Spleen (tissue), 7 donors: ENCODE measurements at regions not wholly inside any gene's neighbourhood (a gene's known extent, or its start where the extent isn't known, plus 50 kb on each side); places are given as distances from the start of the nearest gene placed in this dataset.

ENCODE experiments used
- POLR2A ChIP-seq, 3 donors: fragments of 450-650 bp; IDR thresholded peaks; one replicate each; pipeline ENCODE4 v1.5.1; 2017; ENCODE audit warnings: antibody characterized with exemption in 3 of 3, mild to moderate bottlenecking in 1 of 3
- POLR2AphosphoS5 ChIP-seq, 3 donors: sonication (generic); formaldehyde crosslinking; IDR thresholded peaks; one replicate each; pipeline ENCODE4 v1.5.1; 2017; ENCODE audit warnings: antibody characterized with exemption in 3 of 3
- TF ChIP-seq, protein P1 (sequence below), 11 experiments: fragments of 200-600 bp in 7 of 11; fragments of 450-650 bp in 4 of 11; sonication (generic) in 4 of 11; IDR thresholded peaks in 8 of 11; conservative IDR thresholded peaks in 3 of 11; 1 replicate in 7 of 11; 2 replicates in 4 of 11; pipeline versions ENCODE4 v1.4.0 to v1.8.0; 2016 to 2021; ENCODE audit warnings: antibody characterized with exemption in 11 of 11, inconsistent platforms in 4 of 11, mild to moderate bottlenecking in 1 of 11
- donor health status: DM: no; HTN: no; CAD: no; lungs with moderate emphysema.
- donor health status: DM: no; HTN: no; CAD: no.
- donor health status: DM: no; HTN: no; CAD: no.

DNA sequence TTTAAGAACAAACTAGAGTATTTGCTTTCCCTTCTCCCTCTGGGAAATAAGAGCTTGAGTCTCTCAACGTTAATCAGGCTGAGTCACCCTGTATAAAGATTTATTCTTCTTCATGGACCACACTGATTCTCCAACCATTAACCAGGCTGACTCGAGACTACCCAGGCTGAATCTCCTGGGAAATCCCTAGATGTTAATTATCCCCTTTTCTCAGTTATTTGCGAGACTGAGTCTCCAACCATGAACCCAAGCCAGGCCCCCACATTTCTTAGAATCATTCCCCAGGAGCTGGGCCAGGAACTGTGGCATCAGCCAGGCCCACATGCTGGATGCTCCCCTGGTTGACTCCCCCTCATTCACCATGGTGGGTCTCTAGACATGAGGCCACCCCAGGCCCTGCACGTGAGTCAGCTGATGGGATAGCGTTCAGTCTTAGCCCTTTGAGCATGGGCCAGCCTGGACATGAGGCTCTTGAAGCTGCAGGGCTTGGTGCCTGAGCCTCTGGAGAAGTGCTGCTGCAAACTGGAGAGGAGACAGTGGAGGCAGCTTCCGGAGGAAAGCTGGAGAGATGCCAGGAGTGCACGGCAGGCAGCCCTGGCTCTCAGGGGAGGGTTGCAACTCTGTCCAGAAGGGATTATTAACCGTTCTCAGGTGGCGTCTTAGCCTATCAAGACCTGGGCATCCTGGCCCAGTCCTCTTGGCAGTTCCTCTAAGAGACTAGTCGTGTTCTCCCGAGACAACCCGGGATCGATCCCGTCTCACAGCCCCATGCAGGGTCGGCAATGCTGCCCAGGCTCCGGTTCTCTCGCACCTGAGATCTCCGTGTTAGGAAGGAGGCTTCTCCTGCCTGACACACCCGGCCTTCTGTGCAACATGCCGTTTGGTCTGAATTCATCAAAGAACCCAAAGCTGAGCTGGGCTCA is 296.6 kb downstream of the ADGRD1 start:
- TF ChIP-seq, protein P1, sequence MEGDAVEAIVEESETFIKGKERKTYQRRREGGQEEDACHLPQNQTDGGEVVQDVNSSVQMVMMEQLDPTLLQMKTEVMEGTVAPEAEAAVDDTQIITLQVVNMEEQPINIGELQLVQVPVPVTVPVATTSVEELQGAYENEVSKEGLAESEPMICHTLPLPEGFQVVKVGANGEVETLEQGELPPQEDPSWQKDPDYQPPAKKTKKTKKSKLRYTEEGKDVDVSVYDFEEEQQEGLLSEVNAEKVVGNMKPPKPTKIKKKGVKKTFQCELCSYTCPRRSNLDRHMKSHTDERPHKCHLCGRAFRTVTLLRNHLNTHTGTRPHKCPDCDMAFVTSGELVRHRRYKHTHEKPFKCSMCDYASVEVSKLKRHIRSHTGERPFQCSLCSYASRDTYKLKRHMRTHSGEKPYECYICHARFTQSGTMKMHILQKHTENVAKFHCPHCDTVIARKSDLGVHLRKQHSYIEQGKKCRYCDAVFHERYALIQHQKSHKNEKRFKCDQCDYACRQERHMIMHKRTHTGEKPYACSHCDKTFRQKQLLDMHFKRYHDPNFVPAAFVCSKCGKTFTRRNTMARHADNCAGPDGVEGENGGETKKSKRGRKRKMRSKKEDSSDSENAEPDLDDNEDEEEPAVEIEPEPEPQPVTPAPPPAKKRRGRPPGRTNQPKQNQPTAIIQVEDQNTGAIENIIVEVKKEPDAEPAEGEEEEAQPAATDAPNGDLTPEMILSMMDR (IDR thresholded peaks at IDR 0.05 in 8 of 11, conservative IDR thresholded peaks at IDR 0.05 in 3 of 11) = no peak
- TF ChIP-seq POLR2A (IDR thresholded peaks at IDR 0.05) = no peak
- TF ChIP-seq POLR2AphosphoS5 (IDR thresholded peaks at IDR 0.05) = no peak
